ENCODE measurements at regions not wholly inside any gene's neighbourhood (a gene's known extent, or its start where the extent isn't known, plus 50 kb on each side); places are given as distances from the start of the nearest gene placed in this dataset.
"Not testable (repeated sequence)": the region's sequence is repeated elsewhere in the genome, so short reads cannot be mapped to it uniquely, and the experiment has no call there.

- no peak for DNase-seq (ENCODE audit: low read depth in 4 of 4, low spot score in 1 of 4)
Measured at GRCh38 chr4:153877898-153878297, 89.0 kb upstream of the SFRP2 start.

DNA sequence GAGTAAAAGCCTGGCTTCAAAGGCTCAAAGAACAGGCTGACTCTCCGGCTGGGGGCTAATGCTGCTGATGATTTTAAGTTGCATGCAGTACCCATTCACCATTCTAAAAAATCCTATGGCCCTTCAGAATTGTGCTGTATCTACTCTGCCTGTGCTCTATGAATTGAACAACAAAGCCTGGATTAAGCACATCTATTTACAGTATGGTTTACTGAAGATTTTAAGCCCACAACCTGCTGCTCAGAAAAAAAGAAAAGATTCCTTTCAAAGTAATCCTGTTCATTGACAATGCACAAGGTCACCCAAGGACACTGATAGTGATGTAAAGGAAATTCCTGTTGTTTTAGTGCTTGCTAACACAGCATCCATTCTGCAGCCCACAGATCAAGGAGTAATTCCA is 84.9 kb upstream of the SFRP2 start:
- no peak for DNase-seq (ENCODE audit: low read depth in 4 of 4, low spot score in 1 of 4)

DNA sequence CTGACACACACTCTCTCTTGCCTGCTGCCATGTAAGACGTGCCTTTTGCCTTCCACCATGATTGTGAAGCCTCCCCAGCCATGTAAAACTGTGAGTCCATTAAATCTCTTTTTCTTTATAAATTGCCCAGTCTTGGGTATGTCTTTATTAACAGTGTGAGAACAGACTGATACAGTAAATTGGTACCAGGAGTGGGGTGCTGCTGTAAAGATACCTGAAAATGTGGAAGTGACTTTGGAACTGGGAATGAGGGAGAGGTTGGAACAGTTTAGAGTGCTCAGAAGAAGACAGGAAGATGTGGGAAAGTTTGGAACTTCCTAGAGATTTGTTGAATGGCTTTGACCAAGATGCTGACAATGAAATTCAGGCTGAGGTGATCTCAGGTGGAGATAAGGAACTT is 77.9 kb upstream of the SFRP2 start:
- DNase-seq (ENCODE audit: low read depth in 4 of 4, low spot score in 1 of 4) = not testable (repeated sequence)

GRCh38 chr4:153852501-153852900 is 63.6 kb upstream of the SFRP2 start:
- no peak for DNase-seq (ENCODE audit: low read depth in 4 of 4, low spot score in 1 of 4)

DNA sequence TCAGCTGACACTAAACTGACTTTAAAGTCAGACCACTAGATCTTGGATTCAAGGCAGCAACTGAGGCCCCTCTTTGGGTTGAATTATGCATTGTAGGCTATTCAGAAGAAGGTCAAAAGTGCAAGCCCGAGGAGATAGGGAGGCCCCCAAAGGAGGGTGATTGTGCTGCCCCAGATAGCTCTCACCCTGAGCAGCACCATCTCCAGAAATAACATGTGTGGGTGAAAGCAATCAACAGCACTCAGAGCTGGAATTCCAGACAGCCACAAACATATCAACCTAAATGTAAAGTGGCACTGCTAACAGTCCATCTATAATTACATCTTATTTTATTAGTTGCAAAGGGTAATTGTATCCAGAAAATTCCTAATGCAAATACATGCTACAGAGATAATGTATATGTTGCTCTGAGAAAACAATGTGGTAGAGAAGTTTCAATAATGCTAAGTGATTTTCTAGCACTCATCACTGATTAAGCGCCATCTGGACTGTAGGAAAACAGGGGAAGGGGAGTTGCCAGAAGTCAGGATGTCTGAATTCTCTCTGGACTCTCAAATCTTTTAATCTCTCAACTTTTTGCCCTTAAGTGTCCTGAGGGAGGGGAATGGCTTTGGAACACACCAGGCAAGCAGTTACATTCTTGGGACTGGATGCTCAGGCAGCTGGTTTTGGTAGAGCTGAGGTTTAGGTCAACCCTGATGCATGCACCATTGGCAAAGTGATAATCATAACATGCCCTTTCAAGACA is 61.8 kb upstream of the SFRP2 start:
- no peak for DNase-seq (ENCODE audit: low read depth in 4 of 4, low spot score in 1 of 4)

- DNase-seq (ENCODE audit: low read depth in 4 of 4, low spot score in 1 of 4) = no peak
Measured at GRCh38 chr4:153844144-153844543, 55.3 kb upstream of the SFRP2 start.
